NAMALWA (cell line): ENCODE measurements at regions not wholly inside any gene's neighbourhood (a gene's known extent, or its start where the extent isn't known, plus 50 kb on each side); places are given as distances from the start of the nearest gene placed in this dataset.
"Not testable (repeated sequence)": the region's sequence is repeated elsewhere in the genome, so short reads cannot be mapped to it uniquely, and the experiment has no call there.

Experiments
- DNase-seq: peaks from one replicate; pipeline ENCODE4 v3.0.0-alpha.2; 2015; ENCODE audit warnings: low spot score

DNA sequence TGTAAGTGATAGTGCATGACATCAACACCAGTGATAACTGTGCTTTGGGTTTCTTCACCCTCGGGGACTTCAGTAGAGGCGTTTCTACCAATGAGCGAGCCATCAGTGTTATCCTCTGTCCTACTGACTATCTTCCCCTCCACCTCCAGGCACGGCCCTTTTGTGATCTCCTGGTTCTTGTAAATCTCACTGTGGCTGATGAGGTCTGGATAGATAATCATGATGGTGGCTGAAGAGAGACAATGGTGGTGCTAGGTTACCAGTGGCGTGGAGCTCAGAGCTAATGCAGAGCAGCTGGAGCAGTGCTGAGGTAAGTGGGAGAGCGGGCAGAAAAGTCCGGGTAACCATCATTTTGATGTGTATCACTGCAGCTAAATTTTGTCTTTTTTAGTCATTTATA lies 816.6 kb downstream of the GLUD2 start:
- DNase-seq: no peak

DNA sequence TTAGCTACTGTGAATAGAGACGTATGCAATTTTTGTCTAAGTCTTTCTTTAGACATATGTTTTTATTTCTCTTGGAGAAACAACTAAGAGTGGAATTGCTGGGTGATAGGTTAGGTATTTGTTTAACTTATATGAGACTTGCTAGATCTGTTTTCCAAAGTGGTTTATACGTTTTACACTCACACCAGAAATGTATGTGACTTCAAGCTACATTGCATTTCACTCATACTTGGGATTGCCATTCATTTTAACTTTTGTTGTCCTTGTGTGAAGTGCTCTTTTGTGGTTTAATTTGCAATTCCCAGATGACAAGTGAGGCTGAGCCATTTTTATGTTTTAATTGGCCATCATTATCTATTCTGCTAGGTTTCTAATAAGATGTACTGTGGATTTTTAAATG lies 817.2 kb downstream of the GLUD2 start:
- DNase-seq: no peak

DNA sequence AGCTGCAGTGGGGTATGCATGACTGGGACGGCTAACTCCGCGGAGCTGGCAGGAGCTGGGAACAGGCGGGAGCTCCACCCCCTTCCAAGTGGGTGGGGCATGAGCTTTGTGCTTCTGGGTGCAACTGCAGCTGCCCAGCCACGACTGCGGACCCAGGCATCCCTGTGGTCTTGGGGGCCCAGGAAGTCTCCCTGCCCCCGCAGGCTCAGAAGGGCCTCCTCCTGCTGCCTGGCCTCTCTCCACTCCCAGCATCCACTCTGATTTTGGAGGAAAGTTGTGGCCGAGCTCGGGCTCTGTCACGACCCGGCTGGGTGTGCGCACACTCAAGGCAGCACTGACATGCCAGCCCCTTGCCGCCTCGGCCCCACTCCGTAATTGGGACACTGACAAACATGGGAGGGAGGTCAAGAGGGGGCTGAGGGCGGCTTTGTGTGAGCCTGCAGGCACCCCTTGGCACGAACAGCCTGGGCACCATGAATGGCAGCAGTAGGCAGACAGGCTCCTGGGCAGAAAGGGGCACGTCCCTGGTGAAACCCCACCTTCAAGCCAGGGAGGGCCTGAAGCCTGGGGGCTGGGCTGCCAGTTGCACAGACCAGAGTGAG lies 822.6 kb downstream of the GLUD2 start:
- DNase-seq: no peak

DNA sequence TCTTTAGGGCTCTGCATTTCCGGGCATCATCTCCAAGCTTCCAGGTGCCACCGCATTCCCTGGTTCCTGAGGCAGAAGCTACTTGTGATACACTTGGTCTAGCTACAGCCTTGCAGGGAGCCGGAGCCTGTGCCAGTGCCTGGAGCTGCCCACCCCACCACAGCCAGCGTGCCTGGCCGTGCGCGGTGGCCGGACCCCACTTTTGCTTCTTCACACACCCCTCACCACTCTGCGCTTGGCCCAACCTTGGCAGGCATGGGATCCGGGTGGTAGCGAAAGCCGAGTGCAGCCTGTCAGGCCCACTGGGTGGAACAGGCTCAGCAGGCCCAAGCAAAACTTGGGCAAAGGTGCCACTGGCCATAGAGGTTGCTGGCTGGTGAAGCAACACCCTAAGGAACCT lies 823.7 kb downstream of the GLUD2 start:
- no peak for DNase-seq

DNA sequence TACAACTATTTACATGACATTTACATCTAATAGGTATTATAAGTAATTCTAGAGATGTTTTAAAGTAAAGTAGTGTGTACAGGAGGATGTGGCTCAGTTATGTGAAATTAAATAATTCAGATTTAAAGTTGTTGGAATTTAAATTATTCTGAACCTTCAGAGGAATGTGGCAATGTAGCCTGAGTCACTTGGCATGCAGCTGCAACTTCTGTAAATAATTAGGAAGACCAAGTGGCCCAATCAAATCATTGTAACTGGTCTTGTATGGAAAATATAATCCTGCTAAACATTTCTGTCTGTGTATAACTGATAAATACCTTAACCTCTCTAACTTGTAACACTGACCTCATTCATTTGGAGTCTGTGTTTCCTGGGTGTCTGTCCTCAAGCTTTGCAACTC lies 828.9 kb downstream of the GLUD2 start:
- no peak for DNase-seq

DNA sequence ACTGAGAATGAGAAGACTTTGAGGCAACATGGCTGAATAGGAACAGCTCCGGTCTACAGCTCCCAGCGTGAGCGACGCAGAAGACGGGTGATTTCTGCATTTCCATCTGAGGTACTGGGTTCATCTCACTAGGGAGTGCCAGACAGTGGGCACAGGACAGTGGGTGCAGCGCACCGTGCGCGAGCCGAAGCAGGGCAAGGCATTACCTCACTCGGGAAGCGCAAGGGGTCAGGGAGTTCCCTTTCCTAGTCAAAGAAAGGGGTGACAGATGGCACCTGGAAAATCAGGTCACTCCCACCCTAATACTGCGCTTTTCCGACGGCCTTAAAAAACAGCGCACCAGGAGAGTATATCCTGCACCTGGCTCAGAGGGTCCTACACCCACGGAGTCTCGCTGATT lies 829.9 kb downstream of the GLUD2 start:
- not testable (repeated sequence) for DNase-seq

DNA sequence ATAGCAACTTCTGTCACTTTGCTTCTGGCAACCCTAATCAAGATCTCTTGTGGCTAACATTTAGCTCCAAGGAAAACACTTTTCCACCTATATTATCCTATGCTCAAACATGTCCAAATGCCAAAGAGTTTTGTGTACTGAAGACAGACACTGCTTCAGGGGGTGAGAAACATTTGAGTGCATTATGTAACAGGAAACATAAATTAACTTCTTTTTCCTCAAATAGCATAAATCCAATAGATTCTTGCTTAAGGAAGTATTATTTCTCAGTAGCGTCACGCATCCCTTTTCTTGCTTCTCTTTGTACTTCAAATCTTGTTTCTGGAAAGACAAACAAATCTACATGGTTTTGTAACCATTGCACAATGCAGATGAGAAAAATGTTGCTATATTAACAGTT lies 839.1 kb downstream of the GLUD2 start:
- no peak for DNase-seq

DNA sequence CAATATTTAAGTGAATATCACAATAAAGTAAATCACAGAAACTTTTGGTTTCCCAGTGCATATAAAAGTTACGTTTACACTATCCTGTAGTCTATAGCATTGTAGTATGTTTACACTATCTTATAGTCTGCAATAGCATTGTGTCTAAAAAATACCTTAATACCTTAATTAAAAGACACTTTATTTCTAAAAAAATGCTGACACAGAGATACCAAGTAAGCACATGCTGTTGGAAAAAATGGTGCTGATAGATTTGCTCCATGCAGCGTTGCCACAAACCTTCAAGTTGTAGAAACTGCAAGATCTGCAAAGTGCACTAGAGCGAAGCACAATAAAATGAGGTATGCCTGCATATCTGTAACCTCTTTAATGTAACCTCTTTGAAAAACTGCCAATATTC lies 847.3 kb downstream of the GLUD2 start:
- DNase-seq: no peak

DNA sequence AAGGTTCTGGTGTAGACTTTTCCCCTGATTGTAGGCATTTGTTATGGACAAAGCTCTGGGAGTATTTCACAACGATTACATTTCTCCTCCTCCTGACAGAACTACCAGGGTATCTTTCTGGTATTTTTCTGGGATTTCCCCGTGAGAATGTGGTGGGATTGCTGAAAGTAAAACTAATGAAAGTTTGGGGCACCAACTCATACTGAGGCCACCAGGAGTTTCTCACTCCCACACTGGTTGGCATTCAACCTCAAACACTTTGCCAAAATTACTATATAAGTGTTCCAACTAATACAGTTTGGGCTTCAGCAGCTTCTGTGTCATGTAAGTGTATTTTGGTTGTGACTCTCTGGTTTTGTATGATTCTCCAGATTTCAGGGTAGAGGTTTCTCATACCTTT lies 855.1 kb downstream of the GLUD2 start:
- no peak for DNase-seq

DNA sequence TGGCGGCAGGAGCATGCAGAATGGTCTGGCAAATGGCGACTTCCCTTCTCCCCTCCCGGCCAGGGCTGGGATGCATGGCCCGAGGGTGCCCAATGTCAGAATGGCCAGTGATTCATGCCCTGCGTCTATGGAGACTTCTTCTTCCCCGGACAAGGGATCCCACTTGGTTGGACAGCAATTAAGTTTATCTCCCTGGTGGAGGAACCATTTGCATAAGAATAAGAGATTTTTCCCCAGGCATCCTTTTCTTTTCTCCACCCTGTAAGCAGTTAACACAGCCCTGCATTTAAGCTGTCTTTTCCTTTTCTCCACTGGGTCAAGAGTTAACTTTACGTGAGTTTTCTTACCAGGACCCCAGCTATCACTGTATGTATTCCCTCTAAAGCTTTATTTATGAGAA lies 856.6 kb downstream of the GLUD2 start:
- no peak for DNase-seq

DNA sequence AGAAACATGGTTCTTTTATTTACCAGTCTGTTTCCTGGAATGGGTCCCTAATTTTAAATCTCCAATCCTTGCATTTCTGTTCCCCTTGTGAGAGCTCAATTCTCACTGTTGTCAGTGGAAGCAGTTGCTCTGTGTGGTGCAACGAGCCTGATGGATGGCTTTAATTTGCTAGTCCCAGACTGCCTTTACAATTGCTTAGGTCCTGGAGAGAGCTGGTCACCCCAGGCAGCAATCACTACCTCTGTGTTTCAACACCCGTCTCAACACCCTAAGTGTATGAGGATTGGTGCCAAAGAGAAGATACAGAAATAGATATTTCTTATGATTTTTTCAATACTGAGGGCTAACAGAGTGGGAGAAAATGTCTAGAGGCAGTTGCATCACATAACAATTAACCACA lies 873.8 kb downstream of the GLUD2 start:
- DNase-seq: no peak

DNA sequence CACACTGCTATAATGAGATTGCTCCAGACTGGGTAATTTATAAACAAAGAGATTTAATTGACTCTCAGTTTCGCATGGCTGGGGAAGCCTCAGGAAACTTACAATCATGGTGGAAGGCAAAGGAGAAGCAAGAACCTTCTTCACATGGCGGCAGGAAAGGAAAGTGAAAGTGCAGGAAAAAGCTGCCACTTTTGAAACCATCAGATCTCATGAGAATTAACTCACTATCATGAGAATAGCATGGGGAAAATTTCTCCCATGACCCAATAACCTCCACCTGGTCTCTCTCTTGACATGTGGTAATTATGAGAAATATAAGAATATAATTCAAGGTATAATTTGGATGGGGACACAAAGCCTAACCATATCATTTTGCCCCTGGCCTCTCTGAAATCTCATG lies 884.2 kb downstream of the GLUD2 start:
- DNase-seq: no peak

DNA sequence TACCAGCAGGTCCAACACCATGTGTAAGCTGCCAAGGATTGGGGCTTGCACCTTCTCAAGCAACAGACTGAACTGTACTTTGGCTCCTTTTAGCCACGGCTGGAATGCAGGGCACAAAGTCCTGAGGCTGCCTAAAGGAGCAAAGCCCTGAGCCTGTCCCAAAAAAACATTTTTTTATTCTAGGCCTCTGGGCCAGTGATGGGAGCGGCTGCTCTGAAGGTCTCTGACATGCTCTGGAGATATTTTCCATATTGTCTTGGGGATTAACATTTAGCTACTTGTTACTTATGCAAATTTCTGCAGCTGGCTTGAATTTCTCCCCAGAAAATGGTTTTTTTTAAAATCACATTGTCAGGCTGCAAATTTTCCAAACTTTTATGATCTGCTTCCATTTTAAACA lies 885.3 kb downstream of the GLUD2 start:
- DNase-seq: no peak

DNA sequence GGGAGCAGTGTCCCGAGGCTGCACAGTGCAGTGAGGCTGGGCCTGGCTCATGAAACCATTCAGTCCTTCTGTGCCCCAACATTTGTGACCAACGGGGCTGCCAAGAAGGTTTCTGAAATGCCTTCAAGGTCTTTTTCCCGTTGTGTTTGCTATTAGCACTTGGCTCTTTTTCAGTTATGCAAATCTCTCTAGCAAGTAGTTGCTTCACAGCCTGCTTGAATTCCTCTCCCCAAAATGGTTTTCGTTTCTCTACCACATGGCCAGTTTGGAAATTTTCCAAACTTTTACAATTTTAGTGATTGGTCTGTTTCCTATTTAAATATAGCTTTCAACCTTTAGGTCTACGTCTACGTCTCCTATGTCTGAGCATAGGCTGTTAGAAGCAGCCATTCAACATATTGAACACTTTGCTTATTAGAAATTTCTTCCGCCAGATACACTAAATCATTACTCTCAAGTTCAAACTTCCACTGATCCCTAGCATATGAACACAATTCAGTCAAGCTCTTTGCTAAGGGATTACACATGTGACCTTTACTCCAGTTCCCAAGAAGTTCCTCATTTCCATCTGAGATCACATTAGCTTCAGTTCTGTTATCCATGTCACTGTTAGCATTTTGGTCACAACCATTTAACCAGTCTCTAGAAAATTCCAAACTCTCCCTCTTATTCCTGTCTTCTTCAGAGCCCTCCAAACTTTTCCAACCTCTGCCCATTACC lies 901.8 kb downstream of the GLUD2 start:
- DNase-seq: no peak

DNA sequence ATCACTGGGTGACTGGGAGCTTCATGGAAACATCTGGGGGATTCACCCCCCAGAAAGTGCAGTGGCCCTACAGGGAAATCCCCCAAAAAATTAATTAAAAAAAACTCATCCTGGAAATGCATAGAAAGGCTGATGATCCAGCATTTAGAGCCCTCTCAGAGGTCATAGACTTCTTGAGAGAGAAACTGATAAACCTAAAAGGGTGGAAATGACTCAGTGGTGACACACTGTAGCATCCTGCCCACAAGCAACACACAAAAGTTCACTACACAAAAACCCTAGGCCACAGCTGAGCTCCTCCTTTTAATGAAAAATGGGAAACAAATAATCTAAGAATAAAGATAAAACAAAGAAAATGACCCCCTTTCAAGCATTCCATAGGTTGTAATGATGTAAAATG lies 911.5 kb downstream of the GLUD2 start:
- DNase-seq: no peak

DNA sequence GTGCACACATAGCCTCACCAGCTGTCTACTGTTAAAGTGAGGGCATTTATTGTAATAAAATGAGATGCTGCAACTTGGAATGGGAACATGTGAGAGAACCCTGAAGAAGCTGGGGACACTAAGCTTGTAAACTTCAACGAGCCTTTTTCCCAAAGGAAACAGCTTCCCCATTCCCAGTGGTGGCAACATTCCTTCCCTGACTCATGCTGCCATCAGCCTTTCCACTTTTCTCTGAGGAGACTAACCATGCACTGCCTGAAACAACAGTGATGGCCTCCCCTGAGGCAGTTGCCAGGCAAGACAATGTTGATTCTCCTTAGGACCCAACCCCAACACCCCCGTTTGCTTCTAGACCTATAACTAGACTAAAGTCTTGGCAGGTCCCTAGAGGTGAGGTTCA lies 928.3 kb downstream of the GLUD2 start:
- no peak for DNase-seq

DNA sequence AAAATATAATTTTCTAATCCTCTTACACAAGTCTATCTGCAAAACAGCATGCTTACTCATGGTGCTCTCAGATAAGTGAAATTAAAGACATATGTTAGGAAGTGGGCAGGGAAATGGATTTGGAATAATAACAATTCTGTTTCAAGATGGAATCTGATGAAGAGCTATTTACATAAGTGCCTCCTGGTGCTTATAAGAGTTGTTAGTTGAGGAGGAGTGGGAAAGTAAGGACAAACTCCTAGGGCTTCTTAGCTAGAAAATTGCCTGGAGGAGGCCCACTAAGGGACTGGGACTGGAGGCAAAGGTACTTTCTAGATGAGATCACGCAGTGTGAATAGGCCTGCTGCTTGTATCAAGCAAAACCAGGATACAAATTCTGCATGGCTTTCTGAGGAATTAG lies 939.8 kb downstream of the GLUD2 start:
- DNase-seq: no peak

DNA sequence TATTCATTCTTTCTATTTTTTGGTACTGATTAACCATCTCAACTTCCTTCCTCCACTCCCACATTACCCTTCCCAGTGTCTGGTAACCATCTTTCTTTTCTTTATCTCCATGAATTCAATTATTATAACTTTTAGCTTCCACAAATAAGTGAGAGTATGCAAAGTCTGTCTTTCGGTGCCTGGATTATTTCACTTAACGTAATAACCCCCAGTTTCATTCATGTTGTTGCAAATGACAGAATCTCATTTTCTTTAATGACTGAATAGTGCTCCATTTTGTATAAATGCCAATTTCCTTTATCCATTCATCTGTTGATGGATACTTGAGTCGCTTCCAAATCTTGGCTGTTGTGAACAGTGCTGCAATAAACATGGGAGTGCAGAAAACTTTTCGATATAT lies 940.4 kb downstream of the GLUD2 start:
- no peak for DNase-seq

DNA sequence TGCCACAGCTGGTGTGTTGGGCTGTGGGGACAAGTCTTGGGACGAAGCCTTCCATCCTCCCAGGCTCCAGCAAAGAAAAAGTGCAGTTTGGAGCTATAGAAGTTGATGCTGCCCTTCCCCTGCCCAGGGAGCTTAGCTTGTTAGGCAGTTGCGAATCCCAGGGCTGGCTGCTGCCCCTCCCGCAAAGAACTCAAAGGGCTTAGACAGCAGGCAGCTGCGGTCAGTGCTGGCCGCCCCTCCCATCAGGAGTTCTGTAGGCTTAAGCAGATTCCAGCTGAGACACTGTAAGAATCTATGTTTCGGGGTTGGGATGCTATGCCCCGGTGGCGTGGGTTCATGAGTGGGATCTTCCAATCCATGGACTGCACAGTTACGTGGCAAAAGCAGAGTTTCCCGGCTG lies 956.7 kb downstream of the GLUD2 start:
- no peak for DNase-seq

DNA sequence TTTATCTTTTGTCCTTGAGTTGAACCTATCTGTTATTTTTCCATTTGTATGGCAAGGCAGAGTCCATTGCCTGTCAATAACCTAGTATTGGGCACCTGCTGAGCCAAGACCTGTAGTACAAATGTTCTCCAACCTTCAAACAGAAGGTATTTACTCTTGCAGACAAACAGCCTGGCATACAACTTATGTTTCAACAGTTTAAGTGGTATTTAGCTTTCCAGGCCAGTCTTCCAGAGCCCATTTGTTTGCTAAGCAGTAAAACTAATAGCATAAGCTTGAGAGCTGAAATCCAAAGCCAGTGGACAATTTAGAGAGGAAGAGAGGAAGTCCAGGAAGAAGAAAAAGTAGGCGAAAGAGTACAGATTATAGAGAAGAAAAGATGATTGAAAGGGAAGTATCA lies 979.3 kb downstream of the GLUD2 start:
- DNase-seq: no peak

DNA sequence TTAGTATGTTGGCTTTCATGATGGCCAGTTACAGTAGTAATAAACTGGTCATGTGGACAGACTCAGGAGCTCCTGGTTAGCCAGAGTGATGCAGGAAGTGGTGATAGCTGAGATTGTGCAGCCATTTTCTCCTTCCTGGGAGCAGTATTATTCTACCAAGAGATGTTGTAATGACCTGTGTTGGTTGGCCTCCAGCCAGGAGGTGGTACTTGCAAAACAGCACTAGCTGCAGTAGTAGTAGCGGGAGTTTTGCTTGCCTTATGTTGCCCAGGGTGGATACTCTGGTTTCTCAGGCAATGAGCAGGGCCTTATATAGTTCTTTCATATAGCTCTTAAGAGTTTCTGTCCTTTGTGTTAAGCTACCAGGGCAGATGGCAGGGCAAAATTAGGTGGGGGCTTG lies 998.8 kb downstream of the GLUD2 start:
- DNase-seq: no peak

DNA sequence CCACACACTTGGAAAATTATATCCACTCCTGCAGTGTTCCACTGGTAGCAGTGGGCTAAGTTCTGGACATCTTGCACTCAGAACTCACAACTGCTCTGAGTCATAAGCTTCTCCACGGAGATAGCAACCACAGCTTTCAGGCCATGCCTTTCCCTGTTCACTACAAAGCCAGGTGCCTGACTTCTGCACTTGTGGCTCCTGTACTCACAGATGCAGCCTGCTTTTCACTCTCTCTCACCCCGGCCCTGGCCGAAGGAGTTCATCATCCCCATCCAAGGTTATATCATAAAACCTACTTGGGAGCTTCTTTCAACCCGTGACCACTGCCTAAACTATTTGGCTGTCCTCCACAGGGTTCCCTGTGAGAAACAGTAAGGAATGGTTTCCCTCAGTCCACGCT lies 999.4 kb downstream of the GLUD2 start:
- DNase-seq: no peak

DNA sequence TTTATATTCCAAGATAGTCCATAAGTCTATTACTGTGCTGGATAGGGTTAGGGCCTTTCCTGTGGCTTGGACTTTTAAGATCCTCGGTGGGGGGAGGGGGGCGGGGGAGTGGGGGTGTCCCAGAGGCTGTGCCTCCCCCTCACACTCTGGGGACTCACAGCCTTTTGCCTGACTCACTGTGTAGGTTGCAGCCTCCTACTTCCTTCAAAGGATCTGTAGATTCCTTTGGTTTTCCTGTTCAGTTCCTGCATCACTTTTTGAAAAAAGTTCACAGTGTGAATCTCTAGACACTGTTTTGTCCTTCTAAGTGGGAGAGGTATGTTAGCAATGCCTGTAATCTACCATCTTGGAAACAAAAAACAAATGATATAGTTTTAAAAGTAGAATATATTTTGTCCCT lies 999.9 kb downstream of the GLUD2 start:
- DNase-seq: no peak

DNA sequence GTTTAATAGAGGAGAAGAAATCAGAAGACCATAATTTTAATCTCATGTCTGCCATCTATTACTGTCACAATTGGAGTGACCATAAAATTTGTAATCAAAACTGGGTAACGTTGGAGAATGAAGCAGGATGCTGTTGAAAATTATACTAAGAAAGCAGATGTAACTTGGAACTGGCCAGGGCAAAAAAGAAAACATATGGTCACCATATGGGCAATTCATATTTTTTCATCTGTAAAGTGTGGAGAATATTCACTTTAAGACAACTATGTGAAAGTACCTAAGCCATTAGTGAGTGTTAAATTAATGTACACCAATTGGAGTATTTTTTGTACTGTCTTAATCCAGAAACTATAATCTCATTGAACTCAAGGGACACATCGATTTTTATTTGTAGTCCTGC lies 1008.0 kb downstream of the GLUD2 start:
- DNase-seq: no peak
